B cell (primary cell): ENCODE measurements at regions not wholly inside any gene's neighbourhood (a gene's known extent, or its start where the extent isn't known, plus 50 kb on each side); places are given as distances from the start of the nearest gene placed in this dataset.

Source experiments
- EZH2 ChIP-seq: IDR thresholded peaks from 2 replicates; pipeline ENCODE4 v1.6.1; 2012; ENCODE audit warnings: borderline replicate concordance, low read depth, mild to moderate bottlenecking, moderate library complexity, low read length; ENCODE audit not compliant: insufficient read depth, poor library complexity, severe bottlenecking
- TF ChIP-seq, protein P1 (sequence below): fragments of 200-600 bp; IDR thresholded peaks from one replicate; pipeline ENCODE4 v1.8.0; 2022; ENCODE audit warnings: antibody characterized with exemption, mild to moderate bottlenecking

DNA sequence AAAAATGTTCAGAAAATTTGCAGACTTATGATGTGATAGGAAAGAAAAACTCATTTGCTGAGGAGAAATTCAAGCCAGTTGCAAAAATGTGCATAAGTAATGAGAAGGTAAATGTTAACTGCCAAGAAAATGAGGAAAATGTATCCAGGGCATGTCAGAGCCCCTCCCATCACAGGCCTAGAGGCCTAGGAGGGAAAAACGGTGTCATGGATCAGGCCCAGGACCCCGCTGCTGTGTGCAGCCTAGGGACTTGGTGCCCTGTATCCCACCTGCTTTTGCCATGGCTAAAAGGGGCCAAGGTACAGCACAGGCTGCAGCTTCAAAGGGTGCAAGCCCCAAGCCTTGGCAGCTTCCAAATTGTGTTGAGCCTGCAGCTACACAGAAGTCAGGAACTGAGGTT is 214.0 kb upstream of the ADGRL4 start:
- TF ChIP-seq, protein P1, sequence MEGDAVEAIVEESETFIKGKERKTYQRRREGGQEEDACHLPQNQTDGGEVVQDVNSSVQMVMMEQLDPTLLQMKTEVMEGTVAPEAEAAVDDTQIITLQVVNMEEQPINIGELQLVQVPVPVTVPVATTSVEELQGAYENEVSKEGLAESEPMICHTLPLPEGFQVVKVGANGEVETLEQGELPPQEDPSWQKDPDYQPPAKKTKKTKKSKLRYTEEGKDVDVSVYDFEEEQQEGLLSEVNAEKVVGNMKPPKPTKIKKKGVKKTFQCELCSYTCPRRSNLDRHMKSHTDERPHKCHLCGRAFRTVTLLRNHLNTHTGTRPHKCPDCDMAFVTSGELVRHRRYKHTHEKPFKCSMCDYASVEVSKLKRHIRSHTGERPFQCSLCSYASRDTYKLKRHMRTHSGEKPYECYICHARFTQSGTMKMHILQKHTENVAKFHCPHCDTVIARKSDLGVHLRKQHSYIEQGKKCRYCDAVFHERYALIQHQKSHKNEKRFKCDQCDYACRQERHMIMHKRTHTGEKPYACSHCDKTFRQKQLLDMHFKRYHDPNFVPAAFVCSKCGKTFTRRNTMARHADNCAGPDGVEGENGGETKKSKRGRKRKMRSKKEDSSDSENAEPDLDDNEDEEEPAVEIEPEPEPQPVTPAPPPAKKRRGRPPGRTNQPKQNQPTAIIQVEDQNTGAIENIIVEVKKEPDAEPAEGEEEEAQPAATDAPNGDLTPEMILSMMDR: no peak
- TF ChIP-seq EZH2: no peak
